Keratinocyte (primary cell): ENCODE measurements at regions not wholly inside any gene's neighbourhood (a gene's known extent, or its start where the extent isn't known, plus 50 kb on each side); places are given as distances from the start of the nearest gene placed in this dataset.

Source experiments
- DNase-seq: peaks from one replicate; pipeline ENCODE4 v3.0.0-alpha.2; 2011; ENCODE audit warnings: low read depth, missing footprints, low spot score
- FAIRE-seq: peaks from 2 replicates; lab custom pipeline; 2011; peaks lifted over from hg19 to GRCh38; lab: Jason Lieb, UNC
- H2AFZ ChIP-seq: 2 replicates; pipeline ENCODE4 v1.6.0; 2012; ENCODE audit warnings: low read length, control low read depth, inconsistent platforms; ENCODE audit not compliant: control insufficient read depth
- H3K27ac ChIP-seq: 2 replicates; pipeline ENCODE4 v1.5.1; 2011; ENCODE audit warnings: low read length; ENCODE audit not compliant: control insufficient read depth, insufficient read depth
- H3K27me3 ChIP-seq: 3 replicates; pipeline ENCODE4 v1.6.0; 2011; ENCODE audit warnings: low read length; ENCODE audit not compliant: control insufficient read depth, insufficient read depth; ENCODE audit errors: extremely low read depth
- H3K36me3 ChIP-seq, 2 experiments: 2 replicates in 1 of 2; 3 replicates in 1 of 2; pipeline ENCODE4 v1.5.1; 2011; ENCODE audit warnings: low read length in 2 of 2, mild to moderate bottlenecking in 1 of 2; ENCODE audit not compliant: control insufficient read depth in 2 of 2, insufficient read depth in 2 of 2; ENCODE audit errors: extremely low read depth in 1 of 2
- H3K4me1 ChIP-seq: 3 replicates; pipeline ENCODE4 v1.5.1; 2011; ENCODE audit warnings: low read length; ENCODE audit not compliant: control insufficient read depth, insufficient read depth; ENCODE audit errors: extremely low read depth
- H3K4me2 ChIP-seq: 3 replicates; pipeline ENCODE4 v1.6.0; 2011; ENCODE audit warnings: low read depth, low read length; ENCODE audit not compliant: control insufficient read depth, insufficient read depth; ENCODE audit errors: extremely low read depth
- H3K4me3 ChIP-seq, 3 experiments: fragments of 200-600 bp in 1 of 3; sonication (generic) in 1 of 3; 2 replicates in 2 of 3; 3 replicates in 1 of 3; pipeline ENCODE4 v1.5.1; 2011 to 2016; ENCODE audit warnings: low read length in 3 of 3, mild to moderate bottlenecking in 3 of 3, control low read depth in 2 of 3, inconsistent platforms in 1 of 3, low read depth in 1 of 3, mixed read lengths in 1 of 3, mixed run types in 1 of 3, moderate library complexity in 1 of 3; ENCODE audit not compliant: control insufficient read depth in 2 of 3, insufficient read depth in 2 of 3; ENCODE audit errors: extremely low read depth in 1 of 3
- H3K79me2 ChIP-seq: 2 replicates; pipeline ENCODE4 v1.6.0; 2012; ENCODE audit warnings: low read length; ENCODE audit not compliant: control insufficient read depth, insufficient read depth
- H3K9ac ChIP-seq: 3 replicates; pipeline ENCODE4 v1.6.0; 2011; ENCODE audit warnings: low read length; ENCODE audit not compliant: control insufficient read depth, insufficient read depth; ENCODE audit errors: extremely low read depth
- H3K9me1 ChIP-seq: 3 replicates; pipeline ENCODE4 v1.6.0; 2011; ENCODE audit warnings: low read length; ENCODE audit not compliant: control insufficient read depth, insufficient read depth; ENCODE audit errors: extremely low read depth
- H3K9me3 ChIP-seq: 2 replicates; pipeline ENCODE4 v1.5.1; 2012; ENCODE audit warnings: low read depth, low read length; ENCODE audit not compliant: control insufficient read depth
- H4K20me1 ChIP-seq: 3 replicates; pipeline ENCODE4 v1.6.0; 2011; ENCODE audit warnings: low read length; ENCODE audit not compliant: control insufficient read depth, insufficient read depth; ENCODE audit errors: extremely low read depth
- CTCF ChIP-seq, 3 experiments: IDR thresholded peaks in 1 of 3; conservative IDR thresholded peaks in 1 of 3; optimal IDR thresholded peaks in 1 of 3; 2 replicates in 2 of 3; 3 replicates in 1 of 3; pipeline versions ENCODE3 to v1.5.1; 2011; ENCODE audit warnings: low read length in 3 of 3, mild to moderate bottlenecking in 3 of 3, moderate library complexity in 2 of 3, control low read depth in 1 of 3, inconsistent platforms in 1 of 3; ENCODE audit not compliant: insufficient read depth in 2 of 3; ENCODE audit errors: extremely low read depth in 1 of 3
- EZH2 ChIP-seq: IDR thresholded peaks from one replicate; pipeline ENCODE4 v1.6.1; 2012; ENCODE audit warnings: inconsistent platforms, mild to moderate bottlenecking, low read length, moderate library complexity
- dilution Hi-C: fragments of 300-500 bp; cut with MboI; formaldehyde crosslinking; loops from one replicate; pipeline ENCODE4 v1.7.0; 2020; ENCODE audit warnings: low sequenced_read_pairs; ENCODE audit not compliant: extremely low pct_ligation_motif_present

- FAIRE-seq (no peak), DNase-seq (no peak)
- Histone ChIP-seq H3K79me2 (no peaks in the 10 kb centered on the region), H3K4me3 (no peak overlapping the region), H4K20me1 (no peaks in the 10 kb centered on the region), H2AFZ (no peak overlapping the region), H3K4me1 (no peaks in the 10 kb centered on the region), H3K4me2 (no peak overlapping the region), H3K36me3 (no peaks in the 10 kb centered on the region), H3K27me3 (no peaks in the 10 kb centered on the region), H3K9me3 (no peaks in the 10 kb centered on the region), H3K9ac (no peak overlapping the region), H3K27ac (no peak overlapping the region), H3K9me1 (no peaks in the 10 kb centered on the region)
- dilution Hi-C loops, result no loop called here
- TF ChIP-seq CTCF (optimal IDR thresholded peaks at IDR 0.05 in 1 of 3, IDR thresholded peaks at IDR 0.05 in 1 of 3, conservative IDR thresholded peaks at IDR 0.05 in 1 of 3; ENCODE audit: extremely low read depth in 1 of 3, insufficient read depth in 2 of 3, low read length in 3 of 3) (no peak), EZH2 (no peak)
Observed at GRCh38 chr6:121724576-121724975, 289.1 kb downstream of the GJA1 start.

GRCh38 chr6:121726596-121726995 is 291.1 kb downstream of the GJA1 start:
- DNase-seq (no peak), FAIRE-seq (no peak)
- Histone ChIP-seq H3K9ac (no peak overlapping the region), H3K4me3 (no peak overlapping the region), H3K4me1 (no peaks in the 10 kb centered on the region), H3K27me3 (no peaks in the 10 kb centered on the region), H3K27ac (no peak overlapping the region), H2AFZ (no peak overlapping the region), H3K9me1 (no peaks in the 10 kb centered on the region), H3K4me2 (no peak overlapping the region), H3K79me2 (no peaks in the 10 kb centered on the region), H4K20me1 (no peaks in the 10 kb centered on the region), H3K36me3 (no peaks in the 10 kb centered on the region), H3K9me3 (no peaks in the 10 kb centered on the region)
- no peak for TF ChIP-seq CTCF (optimal IDR thresholded peaks at IDR 0.05 in 1 of 3, IDR thresholded peaks at IDR 0.05 in 1 of 3, conservative IDR thresholded peaks at IDR 0.05 in 1 of 3; ENCODE audit: extremely low read depth in 1 of 3, insufficient read depth in 2 of 3, low read length in 3 of 3)
- TF ChIP-seq EZH2, result no peak
- dilution Hi-C loops, result no loop called here
